ENCODE measurements at regions not wholly inside any gene's neighbourhood (a gene's known extent, or its start where the extent isn't known, plus 50 kb on each side); places are given as distances from the start of the nearest gene placed in this dataset.
A peak's percentile ranks its signal among the peaks of the same experiment; 100 is the strongest.

GRCh38 chr5:133687212-133688061, 75.1 kb upstream of the FSTL4 start:
- no peak for DNase-seq

GRCh38 chr5:133686566-133686965, 74.2 kb upstream of the FSTL4 start:
- no peak for DNase-seq

- DNase-seq = no peak
Observed at GRCh38 chr5:133685402-133686018, 73.2 kb upstream of the FSTL4 start.

- peak; percentile 76 for DNase-seq
Observed at GRCh38 chr5:133683646-133684596, 71.6 kb upstream of the FSTL4 start.

GRCh38 chr5:133682451-133682850, 70.1 kb upstream of the FSTL4 start:
- no peak for DNase-seq

- DNase-seq = no peak
Observed at GRCh38 chr5:133681896-133682295, 69.6 kb upstream of the FSTL4 start.

GRCh38 chr5:133680830-133681565, 68.7 kb upstream of the FSTL4 start:
- no peak for DNase-seq

- DNase-seq = no peak
Observed at GRCh38 chr5:133679534-133679933, 67.2 kb upstream of the FSTL4 start.

GRCh38 chr5:133675376-133676154, 63.2 kb upstream of the FSTL4 start:
- DNase-seq = no peak

- no peak for DNase-seq
Observed at GRCh38 chr5:133670336-133670735, 58.0 kb upstream of the FSTL4 start.

GRCh38 chr5:133669472-133669871, 57.1 kb upstream of the FSTL4 start:
- no peak for DNase-seq

- DNase-seq = no peak
Observed at GRCh38 chr5:133668458-133668857, 56.1 kb upstream of the FSTL4 start.

GRCh38 chr5:133667217-133667616, 54.9 kb upstream of the FSTL4 start:
- DNase-seq = no peak

- no peak for DNase-seq
Observed at GRCh38 chr5:133665571-133665970, 53.2 kb upstream of the FSTL4 start.

- no peak for DNase-seq
Observed at GRCh38 chr5:133664422-133664821, 52.1 kb upstream of the FSTL4 start.

GRCh38 chr5:133663397-133664054, 51.2 kb upstream of the FSTL4 start:
- no peak for DNase-seq

- no peak for DNase-seq
Observed at GRCh38 chr5:133662578-133662977, 50.2 kb upstream of the FSTL4 start.
